Caco-2 (cell line): ENCODE measurements at regions not wholly inside any gene's neighbourhood (a gene's known extent, or its start where the extent isn't known, plus 50 kb on each side); places are given as distances from the start of the nearest gene placed in this dataset.

Experiments
- BruUV-seq: library from RNA; stranded (reverse); fragments of 400-500 nt; replicated peaks from 2 replicates; lab custom pipeline; 2021; lab: Mats Ljungman, UMichigan
- CTCF ChIA-PET: fragments of 300-600 bp; sonication (Branson Sonifier 250); formaldehyde crosslinking; loops from one replicate; lab custom pipeline; 2022; ENCODE audit warnings: antibody characterized with exemption; lab: Charles Lee
- POLR2A ChIA-PET: fragments of 300-600 bp; sonication (Branson Sonifier 250); formaldehyde crosslinking; loops from one replicate; lab custom pipeline; 2022; ENCODE audit warnings: antibody characterized with exemption; lab: Charles Lee
- DNase-seq, 2 experiments: peaks; one replicate each; pipeline versions ENCODE4 v3.0.0 to v3.0.0-alpha.2; 2020 to 2022
- H3K27me3 ChIP-seq: replicated peaks from 2 replicates; pipeline ENCODE4 v1.6.0; 2011; ENCODE audit warnings: low read length; ENCODE audit not compliant: control insufficient read depth, insufficient read depth
- H3K36me3 ChIP-seq: 2 replicates; pipeline ENCODE4 v1.5.1; 2011; ENCODE audit warnings: low read length; ENCODE audit not compliant: control insufficient read depth, insufficient read depth
- H3K4me1 ChIP-seq: fragments of 250-450 bp; sonication (Bioruptor Pico); 2 replicates; pipeline ENCODE4 v1.5.1; 2020; ENCODE audit warnings: mild to moderate bottlenecking
- H3K4me3 ChIP-seq: 2 replicates; pipeline ENCODE4 v1.5.1; 2011; ENCODE audit warnings: low read depth, mild to moderate bottlenecking, control low read depth, low read length
- H3K9me3 ChIP-seq: fragments of 250-450 bp; sonication (Bioruptor Pico); 2 replicates; pipeline ENCODE4 v1.5.1; 2020; ENCODE audit warnings: mild to moderate bottlenecking, moderate library complexity
- H3K27ac Mint-ChIP-seq: one replicate; pipeline ENCODE4 v1.8.0; 2022; ENCODE audit warnings: mixed read lengths; ENCODE audit not compliant: unreplicated experiment
- H3K27me3 Mint-ChIP-seq: one replicate; pipeline ENCODE4 v1.8.0; 2022; ENCODE audit warnings: mixed read lengths; ENCODE audit not compliant: insufficient read depth, unreplicated experiment
- H3K36me3 Mint-ChIP-seq: one replicate; pipeline ENCODE4 v1.8.0; 2022; ENCODE audit warnings: mild to moderate bottlenecking, mixed read lengths; ENCODE audit not compliant: insufficient read depth, unreplicated experiment
- H3K4me1 Mint-ChIP-seq: one replicate; pipeline ENCODE4 v1.8.0; 2022; ENCODE audit warnings: low read depth, mixed read lengths; ENCODE audit not compliant: unreplicated experiment
- H3K4me3 Mint-ChIP-seq: one replicate; pipeline ENCODE4 v1.8.0; 2022; ENCODE audit warnings: mild to moderate bottlenecking, moderate library complexity, mixed read lengths; ENCODE audit not compliant: unreplicated experiment
- H3K9me3 Mint-ChIP-seq: one replicate; pipeline ENCODE4 v1.8.0; 2022; ENCODE audit warnings: mixed read lengths; ENCODE audit not compliant: unreplicated experiment
- intact Hi-C: fragments of 100-400 bp; cut with micrococcal nuclease; formaldehyde crosslinking; loops from one replicate; pipeline ENCODE4 v1.10.0; 2022; ENCODE audit not compliant: unreplicated experiment
- TF ChIP-seq, protein P1 (sequence below), 2 experiments: fragments of 200-600 bp in 1 of 2; IDR thresholded peaks; 1 replicate in 1 of 2; 2 replicates in 1 of 2; pipeline versions ENCODE4 v1.5.1 to v1.8.0; 2011 to 2022; ENCODE audit warnings: antibody characterized with exemption in 1 of 2, control low read depth in 1 of 2, inconsistent platforms in 1 of 2, low read depth in 1 of 2, low read length in 1 of 2, mild to moderate bottlenecking in 1 of 2, moderate library complexity in 1 of 2; ENCODE audit not compliant: insufficient read depth in 1 of 2, severe bottlenecking in 1 of 2, unreplicated experiment in 1 of 2

DNA sequence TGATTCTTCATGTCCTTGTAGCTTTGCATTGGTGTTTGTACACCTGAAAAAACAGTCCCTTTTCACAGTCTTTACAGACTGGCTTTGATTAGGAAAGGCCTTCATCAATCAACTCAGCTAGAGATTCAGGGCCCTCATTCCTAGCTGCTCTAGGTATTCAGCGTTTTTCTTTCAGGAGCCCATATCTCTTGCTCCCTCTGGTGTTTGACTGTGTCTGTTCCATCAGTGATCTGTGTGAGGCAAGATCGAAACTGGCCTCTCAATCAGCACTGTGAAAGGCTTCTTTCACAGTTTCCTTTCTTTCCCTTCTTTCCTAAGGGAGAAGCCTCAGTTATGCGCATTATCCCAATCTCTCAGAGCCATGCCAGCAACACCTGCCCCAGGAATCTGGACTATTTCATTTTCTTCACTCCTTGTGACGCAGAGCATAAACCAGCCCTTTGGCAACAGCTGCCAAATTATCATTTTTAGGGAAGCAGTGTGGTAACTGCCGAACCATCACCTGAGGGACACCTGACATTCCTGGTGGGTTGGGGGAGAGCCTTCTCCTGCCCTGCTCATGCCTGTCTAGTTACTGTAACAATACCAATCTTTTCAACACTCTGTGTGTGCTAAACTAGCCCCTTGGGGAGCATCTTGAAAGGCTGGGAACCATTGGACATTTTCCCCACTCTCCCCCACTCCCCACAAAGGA is 75.7 kb upstream of the CCDC71L start:
- no peak overlapping the region for H3K4me3 ChIP-seq
- intact Hi-C loops: loop anchor here (1.0 kb wide), 3 partner anchors 76 to 560 kb away; no protein-coding TSS in a partner anchor
- no peaks in the 10 kb centered on the region for H3K36me3 Mint-ChIP-seq
- no TSS peak for BruUV-seq
- no peaks in the 10 kb centered on the region for H3K9me3 ChIP-seq
- H3K4me1 ChIP-seq: 0 out of 2 replicates have a peak, but pooled peaks cover 5% of the 10 kb centered on the region
- no peak overlapping the region for H3K4me3 Mint-ChIP-seq
- no peaks in the 10 kb centered on the region for H3K27me3 ChIP-seq
- TF ChIP-seq, protein P1, sequence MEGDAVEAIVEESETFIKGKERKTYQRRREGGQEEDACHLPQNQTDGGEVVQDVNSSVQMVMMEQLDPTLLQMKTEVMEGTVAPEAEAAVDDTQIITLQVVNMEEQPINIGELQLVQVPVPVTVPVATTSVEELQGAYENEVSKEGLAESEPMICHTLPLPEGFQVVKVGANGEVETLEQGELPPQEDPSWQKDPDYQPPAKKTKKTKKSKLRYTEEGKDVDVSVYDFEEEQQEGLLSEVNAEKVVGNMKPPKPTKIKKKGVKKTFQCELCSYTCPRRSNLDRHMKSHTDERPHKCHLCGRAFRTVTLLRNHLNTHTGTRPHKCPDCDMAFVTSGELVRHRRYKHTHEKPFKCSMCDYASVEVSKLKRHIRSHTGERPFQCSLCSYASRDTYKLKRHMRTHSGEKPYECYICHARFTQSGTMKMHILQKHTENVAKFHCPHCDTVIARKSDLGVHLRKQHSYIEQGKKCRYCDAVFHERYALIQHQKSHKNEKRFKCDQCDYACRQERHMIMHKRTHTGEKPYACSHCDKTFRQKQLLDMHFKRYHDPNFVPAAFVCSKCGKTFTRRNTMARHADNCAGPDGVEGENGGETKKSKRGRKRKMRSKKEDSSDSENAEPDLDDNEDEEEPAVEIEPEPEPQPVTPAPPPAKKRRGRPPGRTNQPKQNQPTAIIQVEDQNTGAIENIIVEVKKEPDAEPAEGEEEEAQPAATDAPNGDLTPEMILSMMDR (IDR thresholded peaks at IDR 0.05; ENCODE audit: insufficient read depth in 1 of 2, low read depth in 1 of 2, low read length in 1 of 2, severe bottlenecking in 1 of 2, unreplicated experiment in 1 of 2): peak; percentile 63 to 71
- POLR2A ChIA-PET: no interaction called here
- CTCF ChIA-PET: interaction anchor here (0.6 to 3.0 kb wide), 6 partner anchors 32 to 560 kb away, joined by 3 to 37 read pairs (median 4); partner anchors contain the start of gene CCDC71L
- peak; percentile 52 to 59 for DNase-seq
- no peaks in the 10 kb centered on the region for H3K9me3 Mint-ChIP-seq
- H3K27me3 Mint-ChIP-seq: no peaks in the 10 kb centered on the region
- no peaks in the 10 kb centered on the region for H3K36me3 ChIP-seq
- H3K27ac Mint-ChIP-seq: no peak overlapping the region
- no peaks in the 10 kb centered on the region for H3K4me1 Mint-ChIP-seq

- no peak for DNase-seq
- no peak overlapping the region for H3K4me3 Mint-ChIP-seq
These were observed 76.2 kb upstream of the CCDC71L start for GRCh38 chr7:106737202-106737562.

GRCh38 chr7:106740806-106741205 is 79.8 kb upstream of the CCDC71L start:
- H3K9me3 Mint-ChIP-seq: no peaks in the 10 kb centered on the region
- Histone ChIP-seq H3K9me3 (no peaks in the 10 kb centered on the region), H3K4me3 (no peak overlapping the region), H3K4me1 (0 out of 2 replicates have a peak, but pooled peaks cover 5% of the 10 kb centered on the region), H3K27me3 (no peaks in the 10 kb centered on the region), H3K36me3 (no peaks in the 10 kb centered on the region)
- no peaks in the 10 kb centered on the region for H3K4me1 Mint-ChIP-seq
- POLR2A ChIA-PET: no interaction called here
- CTCF ChIA-PET: no interaction called here
- no TSS peak for BruUV-seq
- DNase-seq: no peak
- intact Hi-C loops: no loop called here
- no peak overlapping the region for H3K4me3 Mint-ChIP-seq
- H3K27ac Mint-ChIP-seq: no peak overlapping the region
- no peaks in the 10 kb centered on the region for H3K36me3 Mint-ChIP-seq
- H3K27me3 Mint-ChIP-seq: no peaks in the 10 kb centered on the region
- TF ChIP-seq, protein P1 (IDR thresholded peaks at IDR 0.05; ENCODE audit: insufficient read depth in 1 of 2, low read depth in 1 of 2, low read length in 1 of 2, severe bottlenecking in 1 of 2, unreplicated experiment in 1 of 2): no peak

More at GRCh38 chr7:106737202-106737562, 76.2 kb upstream of the CCDC71L start:
- Histone ChIP-seq H3K36me3 (no peaks in the 10 kb centered on the region), H3K4me1 (0 out of 2 replicates have a peak, but pooled peaks cover 5% of the 10 kb centered on the region), H3K4me3 (no peak overlapping the region), H3K27me3 (no peaks in the 10 kb centered on the region), H3K9me3 (no peaks in the 10 kb centered on the region)
- ChIA-PET CTCF (interaction anchor here (0.8 to 3.0 kb wide), 5 partner anchors 31 to 560 kb away, joined by 3 to 37 read pairs (median 4); partner anchors contain the start of gene CCDC71L), POLR2A (no interaction called here)
- Mint-ChIP-seq H3K27ac (no peak overlapping the region), H3K36me3 (no peaks in the 10 kb centered on the region), H3K9me3 (no peaks in the 10 kb centered on the region), H3K4me1 (no peaks in the 10 kb centered on the region), H3K27me3 (no peaks in the 10 kb centered on the region)
- TF ChIP-seq, protein P1 (IDR thresholded peaks at IDR 0.05; ENCODE audit: insufficient read depth in 1 of 2, low read depth in 1 of 2, low read length in 1 of 2, severe bottlenecking in 1 of 2, unreplicated experiment in 1 of 2): peak in 1 of 2 experiments; percentile 11
- intact Hi-C loops: no loop called here
- BruUV-seq: no TSS peak
